ENCODE measurements at regions not wholly inside any gene's neighbourhood (a gene's known extent, or its start where the extent isn't known, plus 50 kb on each side); places are given as distances from the start of the nearest gene placed in this dataset.

DNA sequence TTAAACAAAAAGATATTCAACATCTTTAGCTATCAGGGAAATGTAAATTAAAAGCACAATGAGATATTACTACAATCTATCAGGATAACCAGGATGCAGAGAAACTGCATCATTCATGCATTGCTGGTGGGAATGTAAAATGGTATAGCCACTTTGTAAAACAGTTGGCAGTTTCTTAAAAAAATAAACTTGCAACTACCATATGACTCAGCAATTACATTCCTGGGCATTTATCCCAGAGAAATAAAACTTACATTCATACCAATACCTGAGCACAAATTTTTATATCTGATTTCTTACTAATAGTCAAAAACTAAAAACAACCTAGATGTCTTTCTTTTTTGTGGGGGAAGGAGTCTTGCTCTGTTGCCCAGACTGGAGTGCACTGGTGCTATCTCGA is 190.3 kb upstream of the TAB2 start:
- H3K9me3 Mint-ChIP-seq: peaks cover 7% of the 10 kb centered on the region
- peaks cover 51 to 56% of the 10 kb centered on the region in 2 donors for H3K4me1 Mint-ChIP-seq (ENCODE audit: low read depth in 2 of 2)
- H3K27ac Mint-ChIP-seq: peak overlapping the region; percentile 99 to 100
- peaks cover 0 to 2% of the 10 kb centered on the region in 2 donors for H3K27me3 Mint-ChIP-seq
- ATAC-seq: no peak
- H3K36me3 Mint-ChIP-seq: peaks cover 24% of the 10 kb centered on the region
- no peak for DNase-seq (ENCODE audit: low spot score)
- H3K4me3 Mint-ChIP-seq: peak overlapping the region; percentile 88

DNA sequence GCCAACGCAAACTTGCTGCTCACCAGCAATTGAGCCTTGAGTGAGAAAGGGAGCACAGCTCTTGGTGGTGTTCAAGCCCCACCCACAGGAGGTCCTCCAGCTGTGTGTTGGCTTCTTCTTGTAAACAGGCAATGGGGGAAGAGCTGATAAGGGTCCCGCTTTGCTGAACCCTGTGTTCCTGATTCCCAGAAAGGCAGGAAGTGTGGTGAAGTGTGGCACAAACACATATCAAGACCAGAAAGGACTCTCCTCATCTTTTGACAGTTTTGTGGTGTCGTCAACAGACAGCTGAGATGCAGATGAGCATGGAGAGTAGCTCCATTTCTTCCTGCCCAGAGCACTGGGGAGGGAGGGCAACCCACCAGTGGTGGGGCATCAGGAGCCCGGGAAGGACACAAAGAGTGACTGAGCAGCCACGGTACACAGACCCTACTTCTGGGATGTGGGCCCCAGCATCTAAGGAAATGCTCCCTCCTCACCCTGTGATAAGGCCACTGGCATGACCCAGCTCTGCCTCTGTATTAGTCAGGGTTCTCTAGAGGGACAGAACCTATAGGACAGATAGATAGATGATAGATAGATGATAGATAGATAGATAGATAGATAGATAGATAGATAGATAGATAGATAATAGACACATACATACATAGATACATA is 188.9 kb upstream of the TAB2 start:
- DNase-seq (ENCODE audit: low spot score) (peak; percentile 75), ATAC-seq (peak; percentile 83 to 87)
- Mint-ChIP-seq H3K4me3 (peak overlapping the region; percentile 88), H3K27ac (peak overlapping the region; percentile 99 to 100), H3K9me3 (peaks cover 9% of the 10 kb centered on the region), H3K4me1 (ENCODE audit: low read depth in 2 of 2) (peaks cover 58 to 62% of the 10 kb centered on the region in 2 donors), H3K27me3 (peaks cover 0 to 2% of the 10 kb centered on the region in 2 donors), H3K36me3 (peaks cover 22% of the 10 kb centered on the region)

DNA sequence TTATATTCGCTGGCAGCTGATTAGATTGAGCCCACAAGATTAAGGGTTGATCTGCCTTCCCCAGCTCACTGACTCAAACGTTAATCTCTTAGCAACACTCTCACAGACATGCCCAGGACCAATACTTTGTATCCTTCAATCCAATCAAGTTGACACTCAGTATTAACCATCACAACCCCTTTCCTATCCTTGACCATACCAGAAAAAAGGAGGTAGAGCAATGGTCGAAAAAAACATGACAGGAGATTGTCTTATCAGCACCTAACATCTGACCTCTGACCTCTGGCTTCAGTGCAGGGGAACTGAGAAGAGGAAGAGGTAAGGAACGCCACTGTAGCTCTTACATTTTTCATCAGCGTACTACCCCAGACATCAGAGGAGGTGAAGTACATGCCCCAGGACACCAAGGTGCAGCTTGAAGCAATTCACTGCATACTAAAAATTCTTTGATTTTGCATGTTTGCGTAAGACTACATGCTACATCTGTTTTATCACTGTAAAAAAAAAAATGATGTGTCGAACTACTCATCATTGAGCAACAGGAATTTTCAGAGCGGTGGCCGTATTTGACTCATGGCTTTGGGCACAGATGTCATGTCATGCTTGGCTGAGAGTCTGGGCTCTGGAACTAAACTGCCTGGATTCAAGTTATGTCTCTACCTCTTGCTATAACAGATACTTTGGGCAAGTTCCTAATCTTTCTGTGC is 188.0 kb upstream of the TAB2 start:
- peaks cover 54 to 62% of the 10 kb centered on the region in 2 donors for H3K4me1 Mint-ChIP-seq (ENCODE audit: low read depth in 2 of 2)
- peaks cover 15% of the 10 kb centered on the region for H3K36me3 Mint-ChIP-seq
- H3K4me3 Mint-ChIP-seq: peak overlapping the region; percentile 88
- peak; percentile 64 to 81 for ATAC-seq
- peak; percentile 79 for DNase-seq (ENCODE audit: low spot score)
- peaks cover 0 to 2% of the 10 kb centered on the region in 2 donors for H3K27me3 Mint-ChIP-seq
- H3K27ac Mint-ChIP-seq: peak overlapping the region; percentile 99 to 100
- peaks cover 5% of the 10 kb centered on the region for H3K9me3 Mint-ChIP-seq

DNA sequence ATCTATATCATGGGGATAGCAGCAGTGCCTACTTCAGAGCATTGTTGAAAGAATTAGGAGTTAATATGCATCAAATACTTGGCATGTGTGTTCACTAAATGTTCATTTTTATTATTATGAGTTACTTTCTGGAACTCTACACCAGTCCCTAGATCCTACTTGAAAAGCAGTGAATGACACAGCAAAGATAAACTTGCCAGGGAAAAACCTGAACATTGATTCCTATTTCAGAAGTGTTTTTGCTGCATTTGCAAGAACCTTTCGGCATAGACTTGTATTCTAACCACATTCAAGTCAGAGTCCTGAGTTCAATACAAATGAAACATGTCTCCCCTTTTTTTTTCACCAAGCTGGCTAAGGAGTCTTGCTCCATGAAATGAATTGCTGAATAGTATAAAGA is 187.4 kb upstream of the TAB2 start:
- peaks cover 5% of the 10 kb centered on the region for H3K9me3 Mint-ChIP-seq
- DNase-seq (ENCODE audit: low spot score): no peak
- no peak for ATAC-seq
- peak overlapping the region; percentile 99 to 100 for H3K27ac Mint-ChIP-seq
- H3K4me1 Mint-ChIP-seq (ENCODE audit: low read depth in 2 of 2): peaks cover 52 to 62% of the 10 kb centered on the region in 2 donors
- H3K36me3 Mint-ChIP-seq: peaks cover 9% of the 10 kb centered on the region
- H3K27me3 Mint-ChIP-seq: peaks cover 0 to 2% of the 10 kb centered on the region in 2 donors
- H3K4me3 Mint-ChIP-seq: peak overlapping the region; percentile 88

GRCh38 chr6:149130508-149130907 is 187.0 kb upstream of the TAB2 start:
- DNase-seq (ENCODE audit: low spot score): no peak
- peaks cover 5% of the 10 kb centered on the region for H3K9me3 Mint-ChIP-seq
- peak overlapping the region; percentile 99 to 100 for H3K27ac Mint-ChIP-seq
- peaks cover 50 to 62% of the 10 kb centered on the region in 2 donors for H3K4me1 Mint-ChIP-seq (ENCODE audit: low read depth in 2 of 2)
- no peak for ATAC-seq
- H3K27me3 Mint-ChIP-seq: peaks cover 0 to 2% of the 10 kb centered on the region in 2 donors
- peaks cover 7% of the 10 kb centered on the region for H3K36me3 Mint-ChIP-seq
- no peak overlapping the region for H3K4me3 Mint-ChIP-seq

DNA sequence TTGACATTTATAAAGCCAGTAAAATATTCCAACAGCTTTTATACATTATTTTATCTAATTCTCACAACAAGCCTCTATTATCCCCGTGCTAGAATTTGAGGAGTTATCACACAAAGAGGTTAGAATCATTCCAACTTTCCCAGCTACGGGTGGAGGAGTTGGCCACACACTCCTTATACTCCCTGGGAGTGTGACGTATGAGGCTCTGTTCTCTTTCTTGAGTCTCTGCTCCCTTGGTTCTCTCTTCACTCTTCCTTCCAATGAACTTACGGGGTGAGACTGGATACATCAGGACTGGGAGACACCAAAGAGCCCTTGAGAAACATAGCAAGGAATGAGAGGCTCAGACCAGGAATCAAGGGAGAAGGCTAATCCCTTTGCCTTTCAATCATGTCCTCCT is 185.6 kb upstream of the TAB2 start:
- peaks cover 0 to 2% of the 10 kb centered on the region in 2 donors for H3K27me3 Mint-ChIP-seq

DNA sequence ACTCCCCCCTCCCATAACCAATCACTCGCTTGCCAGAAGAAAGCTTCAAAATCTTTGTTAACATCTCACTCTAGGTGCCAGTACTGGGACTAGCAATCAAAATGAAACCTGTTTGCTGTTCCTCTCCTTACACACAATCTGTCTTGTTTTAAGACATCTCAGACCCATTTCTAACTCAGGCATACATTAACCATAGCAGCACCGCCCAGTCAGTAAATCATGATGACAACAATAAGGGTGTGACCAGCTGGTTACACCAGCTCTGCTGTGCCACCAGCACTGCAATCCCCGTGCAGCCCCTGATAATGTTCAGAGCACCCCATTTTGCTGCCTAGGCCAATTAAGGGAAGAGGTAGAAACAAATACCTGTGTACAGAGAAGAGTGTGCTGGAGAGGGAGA is 185.2 kb upstream of the TAB2 start:
- peaks cover 7% of the 10 kb centered on the region for H3K36me3 Mint-ChIP-seq
- ATAC-seq: peak in 1 of 2 donors; percentile 60
- peaks cover 5% of the 10 kb centered on the region for H3K9me3 Mint-ChIP-seq
- H3K4me1 Mint-ChIP-seq (ENCODE audit: low read depth in 2 of 2): peaks cover 41 to 52% of the 10 kb centered on the region in 2 donors
- H3K27me3 Mint-ChIP-seq: peaks cover 0 to 2% of the 10 kb centered on the region in 2 donors
- peak overlapping the region; percentile 99 to 100 for H3K27ac Mint-ChIP-seq
- DNase-seq (ENCODE audit: low spot score): no peak
- H3K4me3 Mint-ChIP-seq: peak overlapping the region; percentile 59

More for the DNA sequence above, 185.6 kb upstream of the TAB2 start:
- no peak for DNase-seq (ENCODE audit: low spot score)
- peaks cover 44 to 56% of the 10 kb centered on the region in 2 donors for H3K4me1 Mint-ChIP-seq (ENCODE audit: low read depth in 2 of 2)
- H3K36me3 Mint-ChIP-seq: peaks cover 7% of the 10 kb centered on the region
- H3K9me3 Mint-ChIP-seq: peaks cover 5% of the 10 kb centered on the region
- peak overlapping the region; percentile 99 to 100 for H3K27ac Mint-ChIP-seq
- peak overlapping the region; percentile 59 for H3K4me3 Mint-ChIP-seq
- no peak for ATAC-seq

GRCh38 chr6:149134511-149134933 is 183.0 kb upstream of the TAB2 start:
- Mint-ChIP-seq H3K9me3 (peaks cover 5% of the 10 kb centered on the region), H3K4me3 (no peak overlapping the region), H3K4me1 (ENCODE audit: low read depth in 2 of 2) (peaks cover 32 to 41% of the 10 kb centered on the region in 2 donors), H3K36me3 (peaks cover 7% of the 10 kb centered on the region), H3K27me3 (peaks cover 0 to 2% of the 10 kb centered on the region in 2 donors), H3K27ac (no peak overlapping the region)
- DNase-seq (ENCODE audit: low spot score): no peak
- no peak for ATAC-seq

GRCh38 chr6:149135809-149136208 is 181.7 kb upstream of the TAB2 start:
- Mint-ChIP-seq H3K27ac (no peak overlapping the region), H3K9me3 (peaks cover 5% of the 10 kb centered on the region), H3K36me3 (peaks cover 7% of the 10 kb centered on the region), H3K4me1 (ENCODE audit: low read depth in 2 of 2) (peaks cover 34 to 42% of the 10 kb centered on the region in 2 donors), H3K27me3 (peaks cover 0 to 2% of the 10 kb centered on the region in 2 donors), H3K4me3 (no peak overlapping the region)
- DNase-seq (ENCODE audit: low spot score) (no peak), ATAC-seq (no peak)

- Mint-ChIP-seq H3K27ac (no peak overlapping the region), H3K27me3 (peaks cover 0 to 2% of the 10 kb centered on the region in 2 donors), H3K36me3 (peaks cover 10% of the 10 kb centered on the region), H3K4me3 (no peak overlapping the region), H3K4me1 (ENCODE audit: low read depth in 2 of 2) (peaks cover 38 to 48% of the 10 kb centered on the region in 2 donors), H3K9me3 (peaks cover 5% of the 10 kb centered on the region)
- ATAC-seq (no peak), DNase-seq (ENCODE audit: low spot score) (no peak)
Observed at GRCh38 chr6:149136273-149136912, 181.1 kb upstream of the TAB2 start.

DNA sequence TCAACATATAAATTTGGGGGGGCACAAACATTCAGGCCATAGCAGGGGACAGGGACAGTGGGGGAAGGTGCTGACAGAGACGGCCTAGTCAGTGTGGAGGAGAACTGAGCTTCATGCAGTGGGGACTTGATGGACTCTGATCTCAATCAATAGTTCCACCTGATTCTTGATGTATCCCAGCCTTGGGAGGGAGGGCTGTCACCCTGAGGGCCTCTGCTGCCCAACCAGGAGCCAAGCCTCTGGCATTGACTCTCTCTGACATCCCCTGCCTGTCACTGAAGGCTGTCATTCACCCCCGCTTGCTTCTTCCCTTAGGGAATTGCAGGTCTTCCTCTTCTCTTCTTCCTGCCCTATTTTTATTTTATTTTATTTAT is 180.6 kb upstream of the TAB2 start:
- no peak for ATAC-seq
- Mint-ChIP-seq H3K36me3 (peaks cover 15% of the 10 kb centered on the region), H3K27me3 (peaks cover 0 to 2% of the 10 kb centered on the region in 2 donors), H3K9me3 (peaks cover 5% of the 10 kb centered on the region), H3K4me3 (no peak overlapping the region), H3K4me1 (ENCODE audit: low read depth in 2 of 2) (peaks cover 38 to 48% of the 10 kb centered on the region in 2 donors), H3K27ac (peak overlapping the region in 1 of 2 donors; percentile 95)
- DNase-seq (ENCODE audit: low spot score): no peak

DNA sequence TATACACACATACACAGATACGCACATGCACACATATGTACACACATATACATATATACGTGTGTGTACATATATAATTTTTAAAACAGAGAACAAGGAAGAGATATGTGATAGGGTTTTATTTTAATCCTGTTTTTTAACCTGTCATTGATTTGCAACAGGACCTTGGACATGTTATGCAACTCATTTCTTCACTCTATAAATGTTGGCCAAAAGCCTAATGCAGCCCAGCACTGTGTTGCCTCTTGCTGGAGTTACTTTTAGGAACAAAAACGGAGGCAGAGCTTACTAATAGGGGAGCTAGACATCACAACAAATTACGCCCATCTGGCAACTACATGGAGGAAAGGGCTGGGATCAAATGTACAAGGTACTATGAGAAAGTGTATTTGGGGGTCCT is 179.9 kb upstream of the TAB2 start:
- no peak for DNase-seq (ENCODE audit: low spot score)
- peaks cover 14% of the 10 kb centered on the region for H3K36me3 Mint-ChIP-seq
- H3K4me1 Mint-ChIP-seq (ENCODE audit: low read depth in 2 of 2): peaks cover 33 to 46% of the 10 kb centered on the region in 2 donors

DNA sequence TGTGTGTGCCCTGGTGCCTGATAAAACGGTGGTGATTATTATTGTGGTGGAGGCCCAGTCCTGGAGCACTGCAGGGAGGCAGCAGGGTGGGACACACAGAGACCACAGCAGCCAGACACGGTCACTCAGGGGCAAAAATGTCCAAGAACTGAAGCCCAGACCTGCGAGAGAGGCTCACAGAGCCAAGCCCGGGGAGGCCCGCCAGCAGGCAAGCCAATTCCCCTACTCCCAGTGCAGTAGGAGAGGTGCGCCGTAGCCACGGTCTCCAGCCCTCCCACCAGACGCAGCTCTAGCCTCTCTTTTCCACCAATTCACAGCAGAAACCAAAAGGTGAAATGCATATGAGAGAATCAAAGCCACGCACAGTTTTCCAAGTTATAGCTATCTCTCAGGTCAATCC is 179.4 kb upstream of the TAB2 start:
- ATAC-seq (no peak), DNase-seq (ENCODE audit: low spot score) (no peak)
- Mint-ChIP-seq H3K27me3 (no peaks in the 10 kb centered on the region), H3K36me3 (peaks cover 14% of the 10 kb centered on the region), H3K4me3 (peak overlapping the region; percentile 15), H3K4me1 (ENCODE audit: low read depth in 2 of 2) (peaks cover 30 to 41% of the 10 kb centered on the region in 2 donors), H3K27ac (peak overlapping the region; percentile 95 to 99), H3K9me3 (no peaks in the 10 kb centered on the region)

More for the DNA sequence above, 179.9 kb upstream of the TAB2 start:
- Mint-ChIP-seq H3K27me3 (no peaks in the 10 kb centered on the region), H3K4me3 (peak overlapping the region; percentile 15), H3K9me3 (no peaks in the 10 kb centered on the region), H3K27ac (peak overlapping the region; percentile 95 to 99)
- ATAC-seq: no peak

Measured in natural killer cell treated with Interleukin-12 subunit alpha and Interleukin-12 subunit beta and Interleukin-15 and Interleukin-18, amount 100 ng/mL, for 72 hours (primary cell).